ENCODE measurements at regions not wholly inside any gene's neighbourhood (a gene's known extent, or its start where the extent isn't known, plus 50 kb on each side); places are given as distances from the start of the nearest gene placed in this dataset.

GRCh38 chr14:44699391-44699790, 192.3 kb upstream of the FSCB start:
- intact Hi-C loops (cut with micrococcal nuclease; ENCODE audit: unreplicated experiment): no loop called here
- no peaks in the 10 kb centered on the region for H4K20me1 ChIP-seq (ENCODE audit: insufficient read depth, low read length)
- no peaks in the 10 kb centered on the region for H3K27me3 ChIP-seq (ENCODE audit: control insufficient read depth in 1 of 2, insufficient read depth in 2 of 2, low read length in 2 of 2)

More at GRCh38 chr14:44699391-44699790, 192.3 kb upstream of the FSCB start:
- no peaks in the 10 kb centered on the region for H3K79me2 ChIP-seq (ENCODE audit: insufficient read depth, low read length)
- DNase-seq (ENCODE audit: low spot score) (no peak), ATAC-seq (no peak), FAIRE-seq (no peak)
- WGBS (ENCODE audit: low lambda C conversion rate): 0% methylated on average over 1 of the region's 2 CpGs
- no peak overlapping the region for H3K27ac ChIP-seq (ENCODE audit: extremely low read length, insufficient read depth, low read length)
- no peaks in the 10 kb centered on the region for H3K36me3 ChIP-seq (replicated peaks in 1 of 2; ENCODE audit: control insufficient read depth in 1 of 2, insufficient read depth in 2 of 2, low read length in 2 of 2)
- H3K9me3 ChIP-seq (ENCODE audit: low read length): no peaks in the 10 kb centered on the region
- H2AFZ ChIP-seq (ENCODE audit: low read length): no peak overlapping the region
- H3K4me1 ChIP-seq (ENCODE audit: insufficient read depth, low read length): no peaks in the 10 kb centered on the region
- H3K9ac ChIP-seq (ENCODE audit: insufficient read depth, low read depth, low read length): no peak overlapping the region
- ChIA-PET POLR2A (no interaction called here), CTCF (ENCODE audit: low intra/inter-chr PET ratio, low total read pairs) (no interaction called here)
- TF ChIP-seq NR2F2 (IDR thresholded peaks at IDR 0.05; ENCODE audit: borderline replicate concordance, low read depth) (no peak), AHR (CRISPR knock-in tag; IDR thresholded peaks at IDR 0.05) (no peak), ZNF784 (CRISPR knock-in tag; IDR thresholded peaks at IDR 0.05; ENCODE audit: borderline replicate concordance) (no peak), ATF4 (CRISPR knock-in tag; IDR thresholded peaks at IDR 0.05) (no peak), ZKSCAN1 (IDR thresholded peaks at IDR 0.05; ENCODE audit: low read length) (no peak), STAT5B (CRISPR knock-in tag; IDR thresholded peaks at IDR 0.05) (no peak), MYPOP (CRISPR knock-in tag; IDR thresholded peaks at IDR 0.05) (no peak), ZNF749 (CRISPR knock-in tag; IDR thresholded peaks at IDR 0.05; ENCODE audit: borderline replicate concordance) (no peak)
- in situ Hi-C loops (cut with HindIII; ENCODE audit: extremely low pct_ligation_motif_present, low pct_unique_long_range_greater_than_20kb): no loop called here
- no peak overlapping the region for H3K4me3 ChIP-seq (replicated peaks in 1 of 3; ENCODE audit: insufficient read depth in 1 of 3, low read depth in 2 of 3, low read length in 3 of 3)
- no TSS peak for BruUV-seq (replicated peaks)
- no peak overlapping the region for H3K4me2 ChIP-seq (ENCODE audit: low read depth, low read length)

Measured in HepG2 (cell line).